HAP-1 (cell line): ENCODE measurements at regions not wholly inside any gene's neighbourhood (a gene's known extent, or its start where the extent isn't known, plus 50 kb on each side); places are given as distances from the start of the nearest gene placed in this dataset.

Source experiments
- DNase-seq, 2 experiments: peaks; one replicate each; pipeline ENCODE4 v3.0.0-alpha.2; 2016 to 2020; ENCODE audit warnings: low spot score in 2 of 2
- H3K27me3 ChIP-seq: fragments of 250-450 bp; sonication (Bioruptor Pico); 2 replicates; pipeline ENCODE4 v1.5.1; 2020; ENCODE audit warnings: low read depth, mild to moderate bottlenecking, moderate library complexity
- H3K36me3 ChIP-seq: fragments of 250-450 bp; sonication (Bioruptor Pico); replicated peaks from 2 replicates; pipeline ENCODE4 v1.5.1; 2020; ENCODE audit warnings: mild to moderate bottlenecking
- H3K4me1 ChIP-seq: fragments of 250-450 bp; sonication (Bioruptor Pico); 2 replicates; pipeline ENCODE4 v1.5.1; 2020; ENCODE audit warnings: mild to moderate bottlenecking
- H3K4me3 ChIP-seq: fragments of 250-450 bp; sonication (Bioruptor Pico); 2 replicates; pipeline ENCODE4 v1.5.1; 2020; ENCODE audit warnings: mild to moderate bottlenecking, moderate library complexity
- H3K9me3 ChIP-seq: fragments of 250-450 bp; sonication (Bioruptor Pico); 2 replicates; pipeline ENCODE4 v1.5.1; 2020; ENCODE audit warnings: mild to moderate bottlenecking, moderate library complexity
- in situ Hi-C: fragments of 300-500 bp; cut with MboI; formaldehyde crosslinking; loops from 3 replicates; pipeline ENCODE4 v1.14.3; 2020; ENCODE audit warnings: low sequenced_read_pairs, inconsistent platforms, mixed read lengths

DNA sequence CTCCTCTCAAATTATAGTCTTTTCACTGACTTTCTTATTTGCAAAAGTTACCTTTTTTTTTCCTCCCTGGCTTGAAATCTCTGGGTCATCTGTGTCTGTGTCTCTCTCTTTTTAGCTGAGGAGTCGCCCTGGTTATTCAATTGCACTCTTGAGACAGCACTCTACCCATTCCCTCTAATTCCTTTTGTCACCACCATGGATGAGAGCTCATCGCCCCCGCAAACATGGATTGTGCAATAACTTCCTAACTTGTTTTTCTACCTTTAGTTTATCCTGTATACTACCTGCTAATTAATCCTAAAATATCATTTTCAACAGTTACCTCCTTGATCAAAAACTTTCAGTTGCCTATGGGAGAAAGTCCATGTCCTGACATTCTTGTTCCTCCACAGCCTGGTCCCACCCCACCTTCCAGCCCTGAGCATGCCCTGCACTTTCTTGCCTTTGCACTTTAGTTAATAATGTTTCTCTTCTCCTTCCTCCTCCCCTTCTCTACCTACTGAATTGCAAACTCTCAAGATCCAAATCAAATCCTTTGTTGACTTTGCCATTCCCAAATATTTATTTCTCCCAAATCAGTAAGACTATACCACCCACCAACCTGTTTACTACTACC lies 110.4 kb upstream of the MAGI3 start:
- H3K36me3 ChIP-seq = no peaks in the 10 kb centered on the region
- H3K9me3 ChIP-seq = no peaks in the 10 kb centered on the region
- in situ Hi-C loops = no loop called here
- no peak for DNase-seq
- H3K27me3 ChIP-seq = peaks cover 6% of the 10 kb centered on the region; the same call in 1 of the 2 replicates
- no peak overlapping the region for H3K4me3 ChIP-seq
- H3K4me1 ChIP-seq = no peaks in the 10 kb centered on the region

DNA sequence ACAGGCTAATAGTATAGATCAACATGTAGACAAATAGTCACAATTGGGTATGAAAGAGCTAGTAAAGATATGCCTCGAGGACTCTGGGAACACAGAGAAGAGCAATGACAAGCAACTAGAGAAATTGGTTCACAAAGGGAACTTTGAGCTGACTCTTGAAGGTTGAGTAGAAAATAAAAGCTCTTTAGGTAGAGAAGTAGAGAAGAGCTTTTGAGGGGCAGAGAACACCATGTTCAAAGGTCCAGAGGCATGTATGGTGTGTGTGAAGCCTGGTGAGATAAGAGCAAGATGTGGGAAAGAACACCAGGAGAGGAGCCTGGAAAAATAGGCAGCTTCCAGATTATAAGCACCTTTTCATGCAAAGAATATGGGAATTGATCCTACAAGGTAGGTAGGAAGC lies 109.7 kb upstream of the MAGI3 start:
- Histone ChIP-seq H3K36me3 (no peaks in the 10 kb centered on the region), H3K27me3 (peaks cover 3% of the 10 kb centered on the region), H3K9me3 (no peaks in the 10 kb centered on the region), H3K4me3 (no peak overlapping the region), H3K4me1 (no peaks in the 10 kb centered on the region)
- no peak for DNase-seq
- in situ Hi-C loops = no loop called here

DNA sequence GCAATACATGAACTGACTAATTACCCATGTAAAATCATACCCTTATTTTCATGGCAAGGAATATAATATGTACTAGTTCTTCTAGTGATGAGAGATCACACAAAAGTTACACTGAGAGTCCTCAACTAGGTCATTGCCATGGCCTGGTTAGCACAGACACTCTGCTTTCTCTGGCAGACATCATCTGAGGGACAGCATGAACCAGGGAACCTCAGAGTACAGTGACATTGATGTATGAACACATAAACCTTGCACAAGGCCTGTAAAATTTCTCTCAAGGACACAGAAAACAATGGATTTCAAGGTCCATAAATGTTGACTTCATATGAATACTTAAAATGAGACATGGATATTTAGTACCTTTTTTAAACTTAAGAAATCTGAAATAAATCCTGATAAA lies 108.8 kb upstream of the MAGI3 start:
- no peak overlapping the region for H3K4me3 ChIP-seq
- in situ Hi-C loops = no loop called here
- DNase-seq = no peak
- H3K36me3 ChIP-seq = no peaks in the 10 kb centered on the region
- peaks cover 3% of the 10 kb centered on the region for H3K27me3 ChIP-seq
- H3K4me1 ChIP-seq = no peaks in the 10 kb centered on the region
- H3K9me3 ChIP-seq = no peaks in the 10 kb centered on the region

DNA sequence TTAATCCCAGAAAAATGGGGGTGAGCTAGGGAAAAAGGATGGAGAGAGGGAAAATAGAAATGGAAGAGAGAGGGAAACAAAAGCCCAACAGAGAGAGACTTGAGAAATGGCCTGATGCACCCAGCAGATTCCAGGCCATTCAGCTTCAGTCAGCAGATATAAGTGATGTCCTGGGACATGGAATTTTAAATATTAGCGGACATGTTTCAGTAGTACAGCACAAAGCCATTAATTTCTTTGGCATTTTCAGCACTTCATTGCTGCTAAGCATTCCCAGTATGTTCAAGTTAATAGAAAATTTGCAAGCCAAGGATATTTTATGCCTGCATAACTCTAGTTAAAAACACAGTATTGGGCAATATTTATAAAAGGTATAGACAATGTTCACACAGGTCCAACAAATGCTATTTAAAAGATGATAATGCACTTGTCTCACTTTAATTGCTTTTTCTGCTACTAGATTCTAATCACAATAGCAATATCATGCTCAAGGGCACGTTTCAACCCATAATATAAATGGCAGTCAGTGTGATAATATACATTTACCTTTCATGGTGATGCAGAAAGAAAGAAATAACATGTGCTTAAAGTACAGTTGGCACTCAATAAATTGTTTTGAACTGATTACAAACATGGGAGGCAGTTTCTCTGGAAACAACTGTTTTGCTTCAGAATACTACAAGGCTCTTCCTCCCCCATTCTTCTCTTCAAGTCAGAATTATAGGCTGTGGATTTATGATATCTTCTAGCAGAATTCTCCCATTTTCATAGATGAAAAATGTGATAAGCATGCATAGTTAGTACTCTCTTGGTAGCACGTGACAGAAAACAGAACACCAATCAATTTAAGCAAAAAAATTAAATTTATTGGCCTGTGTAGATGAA lies 108.1 kb upstream of the MAGI3 start:
- H3K4me3 ChIP-seq = no peak overlapping the region
- no peaks in the 10 kb centered on the region for H3K9me3 ChIP-seq
- H3K36me3 ChIP-seq = no peaks in the 10 kb centered on the region
- in situ Hi-C loops = no loop called here
- no peaks in the 10 kb centered on the region for H3K4me1 ChIP-seq
- peaks cover 3% of the 10 kb centered on the region for H3K27me3 ChIP-seq
- no peak for DNase-seq

DNA sequence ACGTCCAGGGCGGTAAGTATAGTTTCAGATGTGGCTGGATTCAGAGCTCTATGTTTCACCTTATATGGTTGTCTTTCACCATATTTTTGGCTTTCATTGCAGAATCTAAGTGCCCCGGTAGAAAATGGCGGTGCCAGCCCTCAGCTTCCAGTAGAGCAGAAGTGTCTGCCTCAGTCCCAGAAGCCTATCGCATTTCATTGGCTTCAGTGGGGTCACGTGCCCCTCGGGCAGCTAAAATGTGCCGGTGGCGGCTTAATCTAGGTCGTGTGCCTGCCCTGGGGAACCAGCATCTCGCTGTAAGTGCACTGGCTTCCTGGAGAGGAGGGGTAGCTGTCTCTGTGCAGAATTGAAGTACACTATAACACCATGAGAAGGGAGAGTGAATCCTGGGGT lies 107.4 kb upstream of the MAGI3 start:
- Histone ChIP-seq H3K4me1 (no peaks in the 10 kb centered on the region), H3K27me3 (peaks cover 3% of the 10 kb centered on the region), H3K36me3 (no peaks in the 10 kb centered on the region), H3K9me3 (no peaks in the 10 kb centered on the region), H3K4me3 (no peak overlapping the region)
- DNase-seq = no peak
- in situ Hi-C loops = no loop called here

DNA sequence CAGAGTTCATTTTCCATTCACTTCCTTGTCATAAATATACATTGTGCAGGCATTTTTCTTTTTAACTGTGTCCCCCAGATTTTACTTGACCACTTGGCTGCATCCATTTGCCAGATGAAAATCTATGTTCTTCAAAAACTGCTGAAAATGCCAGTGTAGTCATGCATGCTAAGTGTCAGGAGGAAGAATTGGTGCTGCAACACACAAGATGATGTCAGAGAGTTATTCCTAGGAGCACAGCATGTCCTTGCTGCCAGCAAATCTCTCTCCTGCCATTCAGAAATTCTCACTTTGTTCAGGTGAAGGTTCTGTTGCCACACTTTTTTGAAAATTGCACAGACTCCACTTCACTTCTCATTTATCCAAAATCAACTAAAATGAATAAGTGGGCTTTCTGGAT lies 106.4 kb upstream of the MAGI3 start:
- Histone ChIP-seq H3K27me3 (peaks cover 3% of the 10 kb centered on the region), H3K4me1 (no peaks in the 10 kb centered on the region), H3K9me3 (no peaks in the 10 kb centered on the region), H3K4me3 (no peak overlapping the region), H3K36me3 (no peaks in the 10 kb centered on the region)
- in situ Hi-C loops = no loop called here
- no peak for DNase-seq

DNA sequence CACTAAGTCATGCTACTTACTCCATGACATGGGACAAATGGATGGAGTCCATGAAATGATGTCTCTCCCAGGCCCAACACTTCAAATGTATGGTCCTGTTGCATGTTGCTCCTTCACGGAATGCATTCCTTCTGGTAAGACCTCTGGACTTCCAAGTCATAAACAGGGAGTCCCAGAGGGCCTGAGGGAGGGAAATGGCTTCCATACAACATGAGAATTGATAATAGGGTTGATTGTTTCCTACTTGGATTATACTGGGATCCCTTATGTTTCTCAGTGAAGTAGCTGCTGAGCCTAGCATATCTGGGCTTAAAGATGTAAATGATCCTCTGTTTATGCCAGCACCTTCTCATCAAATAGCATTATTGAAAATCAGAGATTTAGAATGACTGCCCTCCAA lies 104.2 kb upstream of the MAGI3 start:
- in situ Hi-C loops = no loop called here
- no peaks in the 10 kb centered on the region for H3K36me3 ChIP-seq
- no peak for DNase-seq
- H3K9me3 ChIP-seq = no peaks in the 10 kb centered on the region; the same call in 1 of the 2 replicates
- H3K4me3 ChIP-seq = no peak overlapping the region
- no peaks in the 10 kb centered on the region for H3K4me1 ChIP-seq
- H3K27me3 ChIP-seq = peaks cover 1% of the 10 kb centered on the region

DNA sequence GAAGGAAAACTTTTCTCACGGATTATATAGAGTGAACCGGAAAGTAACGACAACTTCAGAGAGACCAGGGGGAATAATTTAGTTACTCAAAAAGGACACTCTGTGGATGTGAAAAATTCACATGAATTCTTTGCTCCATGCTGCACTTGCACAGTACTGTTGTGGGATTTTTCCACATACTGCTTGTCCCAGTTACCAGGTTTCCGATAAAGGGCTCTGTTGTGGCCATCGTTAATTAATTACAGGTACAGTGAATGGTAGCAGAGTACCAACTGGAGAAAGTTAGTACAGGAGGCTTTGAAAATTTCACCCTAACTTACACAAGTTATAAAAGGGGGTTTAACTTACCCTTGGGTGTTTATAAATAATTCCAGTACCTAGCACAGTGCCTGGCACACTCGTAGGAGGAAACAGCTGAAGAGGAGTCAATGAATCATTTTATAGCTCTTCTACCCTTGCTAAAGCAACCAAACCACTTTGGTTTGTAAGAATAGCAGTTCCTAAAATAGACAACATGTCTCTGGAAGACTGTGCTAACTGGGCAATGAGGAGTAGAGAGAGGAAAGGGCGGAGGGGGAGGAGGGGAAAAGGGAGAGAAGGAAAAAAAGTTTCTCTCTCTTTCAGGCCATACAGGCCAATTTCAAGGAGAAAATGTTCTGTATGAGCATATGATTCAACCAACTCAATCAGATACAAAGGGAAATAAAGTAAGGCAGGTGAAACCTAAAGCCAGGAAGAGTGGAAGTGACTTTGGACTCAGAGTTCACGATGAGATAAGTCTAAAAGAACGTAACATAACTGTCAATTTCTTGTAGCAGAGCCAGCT lies 98.3 kb upstream of the MAGI3 start:
- Histone ChIP-seq H3K9me3 (no peaks in the 10 kb centered on the region; the same call in 1 of the 2 replicates), H3K4me3 (no peak overlapping the region), H3K27me3 (no peaks in the 10 kb centered on the region; the same call in 1 of the 2 replicates), H3K36me3 (no peaks in the 10 kb centered on the region), H3K4me1 (no peaks in the 10 kb centered on the region)
- DNase-seq = no peak
- in situ Hi-C loops = no loop called here

DNA sequence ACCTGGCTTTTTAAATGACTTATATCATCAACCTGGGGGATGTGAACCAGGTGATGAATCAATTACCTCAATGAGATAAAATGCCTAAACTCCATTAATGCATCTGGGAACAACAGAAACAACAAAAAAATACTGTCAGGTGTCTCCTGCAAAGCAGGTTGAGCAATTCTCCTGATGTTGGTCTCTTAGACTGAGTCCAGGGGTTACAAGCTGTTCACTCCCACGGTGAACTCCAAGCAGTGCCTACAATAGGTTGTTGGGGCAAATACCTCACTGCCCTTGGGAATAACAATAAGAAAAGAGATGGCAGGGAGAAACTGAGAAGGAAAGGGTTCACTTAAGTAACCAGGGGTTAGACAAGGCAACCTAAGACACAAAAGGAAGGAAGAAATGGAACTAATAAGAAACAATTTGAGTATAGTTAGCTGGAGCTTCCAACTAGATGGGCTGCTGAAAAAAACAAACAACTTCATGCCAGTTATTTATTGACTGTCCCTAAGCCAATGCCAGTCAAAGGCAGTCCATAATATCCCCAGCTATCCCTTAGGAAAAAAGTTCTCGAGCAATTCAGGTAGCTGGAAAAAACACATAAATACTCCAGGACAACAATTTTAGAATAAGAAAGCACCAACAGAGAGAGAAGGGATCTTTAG lies 97.6 kb upstream of the MAGI3 start:
- Histone ChIP-seq H3K36me3 (no peaks in the 10 kb centered on the region), H3K4me3 (no peak overlapping the region), H3K27me3 (no peaks in the 10 kb centered on the region; the same call in 1 of the 2 replicates), H3K4me1 (no peaks in the 10 kb centered on the region), H3K9me3 (no peaks in the 10 kb centered on the region; the same call in 1 of the 2 replicates)
- DNase-seq = no peak
- in situ Hi-C loops = no loop called here

DNA sequence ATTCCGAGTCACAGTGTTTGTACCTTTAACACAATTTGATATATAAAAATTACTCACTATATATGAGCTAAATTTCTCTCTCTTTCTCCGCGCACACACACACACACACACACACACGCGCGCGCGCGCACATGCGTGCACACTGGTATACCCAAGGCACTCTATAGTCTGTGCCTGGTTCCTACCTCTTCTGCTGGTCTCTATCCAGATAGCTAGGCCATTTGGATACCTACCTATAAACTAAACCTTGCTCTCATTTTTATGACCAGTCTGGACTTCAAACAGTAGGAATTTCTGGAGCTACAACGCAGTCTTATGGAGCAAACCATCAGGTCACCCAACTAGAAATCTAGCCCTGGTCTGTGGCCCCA lies 97.1 kb upstream of the MAGI3 start:
- H3K9me3 ChIP-seq = no peaks in the 10 kb centered on the region; the same call in 1 of the 2 replicates
- no peaks in the 10 kb centered on the region; the same call in 1 of the 2 replicates for H3K27me3 ChIP-seq
- in situ Hi-C loops = no loop called here
- DNase-seq = no peak
- no peaks in the 10 kb centered on the region for H3K36me3 ChIP-seq
- no peaks in the 10 kb centered on the region for H3K4me1 ChIP-seq
- no peak overlapping the region for H3K4me3 ChIP-seq

DNA sequence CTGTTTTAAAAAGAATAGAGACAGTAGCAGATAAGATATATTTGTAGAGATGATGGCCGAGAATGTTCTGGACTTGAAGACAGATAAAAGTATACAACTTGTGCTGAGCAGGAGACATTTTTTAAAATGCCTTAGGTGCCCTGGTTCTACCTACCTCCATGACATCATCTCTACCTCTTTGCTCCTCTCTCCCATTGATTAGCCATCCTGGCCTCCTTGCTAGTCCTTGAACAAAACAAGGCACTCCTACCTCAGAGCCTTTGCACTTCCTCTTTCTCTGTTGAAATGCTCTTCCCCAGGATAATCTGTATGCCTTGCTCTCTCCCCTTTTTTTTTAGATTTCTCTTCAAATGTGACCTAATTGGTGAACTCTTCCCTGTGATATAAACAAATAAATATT lies 92.6 kb upstream of the MAGI3 start:
- Histone ChIP-seq H3K4me3 (no peak overlapping the region), H3K4me1 (no peaks in the 10 kb centered on the region), H3K9me3 (no peaks in the 10 kb centered on the region), H3K36me3 (no peaks in the 10 kb centered on the region), H3K27me3 (0 out of 2 replicates have a peak, but pooled peaks cover 4% of the 10 kb centered on the region)
- in situ Hi-C loops = no loop called here
- no peak for DNase-seq

DNA sequence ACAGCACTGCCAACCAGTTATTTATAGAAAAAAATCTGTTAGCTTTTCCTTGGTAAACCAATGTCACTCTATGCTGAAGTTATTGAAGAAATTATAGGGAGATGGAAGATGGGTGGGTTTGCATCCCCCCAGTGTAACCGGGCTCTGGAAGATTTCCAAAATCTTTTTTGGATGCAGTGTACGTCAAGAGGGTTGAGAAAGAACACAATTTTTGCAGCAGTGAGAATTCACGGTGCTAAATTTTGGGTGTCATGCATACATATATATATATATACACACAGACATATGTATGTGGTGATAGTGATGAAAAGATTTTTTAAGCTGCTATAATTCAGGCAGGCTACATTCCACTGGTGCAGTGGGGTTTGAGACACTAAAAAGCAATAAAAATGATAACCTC lies 91.4 kb upstream of the MAGI3 start:
- in situ Hi-C loops = no loop called here
- 0 out of 2 replicates have a peak, but pooled peaks cover 4% of the 10 kb centered on the region for H3K27me3 ChIP-seq

DNA sequence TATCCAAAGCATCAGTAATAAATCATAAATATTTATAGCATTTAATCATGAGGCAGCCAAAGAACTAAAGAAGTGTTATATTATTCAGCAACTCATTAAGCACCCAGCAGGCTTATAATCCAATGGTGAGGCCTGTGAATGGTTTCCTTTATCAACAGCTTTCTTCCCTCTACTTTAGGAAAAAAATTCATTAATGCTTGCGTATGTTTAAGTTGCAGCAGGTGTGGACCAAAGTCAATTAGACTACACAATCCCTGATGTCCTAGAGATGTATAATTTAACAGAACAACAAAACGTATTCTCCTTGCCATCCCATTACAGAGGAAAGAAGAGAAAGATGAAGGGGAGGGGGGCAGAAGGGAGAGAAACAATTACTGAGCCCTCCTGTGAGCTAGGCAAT lies 87.7 kb upstream of the MAGI3 start:
- H3K4me1 ChIP-seq = no peaks in the 10 kb centered on the region
- no peak overlapping the region for H3K4me3 ChIP-seq
- no peak for DNase-seq
- in situ Hi-C loops = no loop called here
- no peaks in the 10 kb centered on the region for H3K36me3 ChIP-seq
- H3K27me3 ChIP-seq = 0 out of 2 replicates have a peak, but pooled peaks cover 4% of the 10 kb centered on the region
- no peaks in the 10 kb centered on the region for H3K9me3 ChIP-seq

More for the DNA sequence above, 91.4 kb upstream of the MAGI3 start:
- H3K9me3 ChIP-seq = no peaks in the 10 kb centered on the region
- no peaks in the 10 kb centered on the region for H3K36me3 ChIP-seq
- no peaks in the 10 kb centered on the region for H3K4me1 ChIP-seq
- H3K4me3 ChIP-seq = no peak overlapping the region
- no peak for DNase-seq
